OCI-LY7 (cell line): ENCODE measurements at regions not wholly inside any gene's neighbourhood (a gene's known extent, or its start where the extent isn't known, plus 50 kb on each side); places are given as distances from the start of the nearest gene placed in this dataset.

Source experiments
- CTCF ChIP-seq: fragments of 200-600 bp; sonication (generic); conservative IDR thresholded peaks from 2 replicates; pipeline ENCODE4 v1.5.1; 2014; ENCODE audit warnings: mild to moderate bottlenecking, antibody characterized with exemption, low read length, moderate library complexity, mixed read lengths
- EZH2phosphoT487 ChIP-seq: fragments of 200-600 bp; sonication (generic); IDR thresholded peaks from 2 replicates; pipeline ENCODE4 v1.6.1; 2018; ENCODE audit warnings: low read depth, borderline replicate concordance, mild to moderate bottlenecking, mixed run types, antibody characterized with exemption, low read length, moderate library complexity, mixed read lengths

DNA sequence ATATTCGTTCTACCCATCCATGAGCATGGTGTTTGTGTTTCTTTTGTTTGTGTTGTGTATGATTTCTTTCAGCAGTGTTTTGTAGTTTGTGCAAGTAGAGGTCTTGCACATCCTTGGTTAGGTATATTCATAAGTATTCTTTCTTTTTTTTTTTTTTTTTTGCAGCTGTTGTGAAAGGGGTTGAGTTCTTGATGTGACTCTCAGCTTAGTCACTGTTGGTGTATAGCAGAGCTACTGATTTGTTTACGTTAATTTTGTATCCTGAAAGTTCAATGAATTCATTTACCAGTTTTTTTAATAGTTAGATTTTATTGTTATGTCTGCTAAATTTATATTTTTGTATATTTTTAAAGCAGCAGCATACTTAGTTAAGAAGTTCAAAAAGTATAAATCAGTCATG, 834.4 kb upstream of the NRXN1 start:
- TF ChIP-seq CTCF (no peak), EZH2phosphoT487 (no peak)
